Esophagus muscularis mucosa (tissue), 4 donors: ENCODE measurements at regions not wholly inside any gene's neighbourhood (a gene's known extent, or its start where the extent isn't known, plus 50 kb on each side); places are given as distances from the start of the nearest gene placed in this dataset.

Experiments used
- EP300 ChIP-seq: sonication (generic); formaldehyde crosslinking; IDR thresholded peaks from one replicate; pipeline ENCODE4 v1.6.1; 2017; ENCODE audit warnings: antibody characterized with exemption
- POLR2A ChIP-seq: fragments of 450-650 bp; IDR thresholded peaks from one replicate; pipeline ENCODE4 v1.6.1; 2017; ENCODE audit warnings: antibody characterized with exemption, moderate library complexity, mild to moderate bottlenecking, low read depth
- POLR2AphosphoS5 ChIP-seq, 2 donors: sonication (generic); formaldehyde crosslinking; IDR thresholded peaks; one replicate each; pipeline ENCODE4 v1.6.1; 2017; ENCODE audit warnings: antibody characterized with exemption in 2 of 2
- TF ChIP-seq, protein P1 (sequence below), 3 experiments: fragments of 200-600 bp in 2 of 3; fragments of 450-650 bp in 1 of 3; sonication (generic) in 2 of 3; IDR thresholded peaks; one replicate each; pipeline ENCODE4 v1.5.1; 2017 to 2019; ENCODE audit warnings: antibody characterized with exemption in 3 of 3, mild to moderate bottlenecking in 2 of 3, moderate library complexity in 1 of 3

DNA sequence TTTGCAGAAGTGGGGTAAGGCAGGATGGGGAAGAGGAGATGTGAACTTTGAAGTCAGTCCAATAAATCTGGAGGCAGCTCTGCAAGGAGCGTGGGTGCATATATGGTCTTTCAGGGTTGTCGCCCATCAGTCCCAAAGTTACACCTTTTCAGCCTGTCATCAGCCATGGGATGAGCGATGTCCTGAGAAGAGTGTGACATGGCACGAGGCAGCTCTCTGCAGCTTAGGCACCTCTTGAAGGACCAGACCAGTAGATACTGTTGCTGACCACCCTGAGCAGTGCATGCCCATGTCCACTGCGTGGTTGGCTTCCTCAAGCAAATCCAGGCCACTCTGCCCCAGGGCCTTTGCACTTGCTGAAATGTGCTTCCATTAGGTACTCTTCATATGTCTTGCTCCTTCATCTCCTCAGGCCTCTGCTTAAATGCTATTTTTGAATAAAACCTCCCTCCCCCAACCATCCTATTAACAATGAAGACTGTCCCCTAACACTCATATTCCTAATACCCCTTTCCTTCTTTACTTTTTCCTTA, 171.7 kb downstream of the ACTR3 start:
- no peak for TF ChIP-seq POLR2A
- no peak for TF ChIP-seq POLR2AphosphoS5 (IDR thresholded peaks at IDR 0.05)
- TF ChIP-seq, protein P1, sequence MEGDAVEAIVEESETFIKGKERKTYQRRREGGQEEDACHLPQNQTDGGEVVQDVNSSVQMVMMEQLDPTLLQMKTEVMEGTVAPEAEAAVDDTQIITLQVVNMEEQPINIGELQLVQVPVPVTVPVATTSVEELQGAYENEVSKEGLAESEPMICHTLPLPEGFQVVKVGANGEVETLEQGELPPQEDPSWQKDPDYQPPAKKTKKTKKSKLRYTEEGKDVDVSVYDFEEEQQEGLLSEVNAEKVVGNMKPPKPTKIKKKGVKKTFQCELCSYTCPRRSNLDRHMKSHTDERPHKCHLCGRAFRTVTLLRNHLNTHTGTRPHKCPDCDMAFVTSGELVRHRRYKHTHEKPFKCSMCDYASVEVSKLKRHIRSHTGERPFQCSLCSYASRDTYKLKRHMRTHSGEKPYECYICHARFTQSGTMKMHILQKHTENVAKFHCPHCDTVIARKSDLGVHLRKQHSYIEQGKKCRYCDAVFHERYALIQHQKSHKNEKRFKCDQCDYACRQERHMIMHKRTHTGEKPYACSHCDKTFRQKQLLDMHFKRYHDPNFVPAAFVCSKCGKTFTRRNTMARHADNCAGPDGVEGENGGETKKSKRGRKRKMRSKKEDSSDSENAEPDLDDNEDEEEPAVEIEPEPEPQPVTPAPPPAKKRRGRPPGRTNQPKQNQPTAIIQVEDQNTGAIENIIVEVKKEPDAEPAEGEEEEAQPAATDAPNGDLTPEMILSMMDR (IDR thresholded peaks at IDR 0.05), result no peak
- no peak for TF ChIP-seq EP300
